NCI-H2196 (cell line): ENCODE measurements at regions not wholly inside any gene's neighbourhood (a gene's known extent, or its start where the extent isn't known, plus 50 kb on each side); places are given as distances from the start of the nearest gene placed in this dataset.

ENCODE experiments used
- DNase-seq: peaks from one replicate; lab custom pipeline; 2025; ENCODE audit not compliant: unreplicated experiment; lab: John Stamatoyannopoulos, UW

- no peak for DNase-seq
Observed at GRCh38 chr5:173741087-173741486, 124.6 kb upstream of the BOD1 start.

DNA sequence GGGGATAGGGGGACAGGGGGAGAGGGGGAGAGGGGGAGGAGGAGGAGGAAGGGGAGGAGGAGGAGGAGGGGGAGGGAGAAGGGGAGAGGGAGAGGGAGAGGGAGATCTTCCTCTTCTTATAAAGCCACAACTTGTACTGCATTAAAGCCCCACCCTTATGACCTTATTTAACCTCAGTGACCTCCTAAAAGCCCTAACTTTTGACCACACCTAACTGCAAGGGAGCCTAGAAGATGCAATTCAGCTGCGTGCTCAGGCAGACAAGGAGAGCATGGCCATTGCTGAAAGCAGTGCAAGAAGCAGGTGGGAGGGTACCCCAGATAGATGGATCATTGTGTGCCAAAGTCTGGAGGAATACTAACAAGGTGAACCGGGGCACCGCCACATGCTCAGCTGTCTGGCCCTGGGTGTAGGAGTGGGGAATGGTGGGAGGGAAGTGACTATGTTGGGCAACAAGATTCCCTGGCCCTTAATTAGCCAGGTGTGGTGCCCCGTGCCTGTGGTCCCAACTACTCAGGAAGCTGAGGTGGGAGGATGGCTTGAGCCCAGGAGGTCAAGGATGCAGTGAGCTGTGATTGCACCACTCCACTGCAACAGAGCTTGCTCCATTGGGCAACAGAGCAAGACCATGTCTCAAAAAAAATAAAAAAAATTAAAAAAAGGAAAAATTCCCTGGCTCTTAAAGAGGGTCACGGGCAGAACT, 125.4 kb upstream of the BOD1 start:
- DNase-seq: no peak

DNA sequence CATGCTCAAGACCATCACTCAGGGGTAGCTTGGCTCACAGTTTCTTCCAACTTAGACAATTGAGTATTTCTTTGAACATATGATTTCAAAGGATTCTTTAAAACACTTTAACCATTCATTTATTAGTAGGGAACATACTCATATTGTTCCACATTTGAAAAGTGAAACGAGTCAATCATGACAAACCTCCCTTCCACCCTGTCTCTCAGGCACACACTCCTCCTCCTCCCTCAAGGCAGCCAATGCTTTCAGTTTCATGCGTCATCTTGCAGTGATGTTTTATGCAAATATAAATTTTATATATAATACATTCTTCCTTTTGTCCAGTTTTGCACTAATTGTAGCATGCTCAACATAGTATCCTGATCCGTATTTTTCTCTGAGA, 126.0 kb upstream of the BOD1 start:
- DNase-seq: no peak

GRCh38 chr5:173743641-173744343, 127.3 kb upstream of the BOD1 start:
- no peak for DNase-seq

DNA sequence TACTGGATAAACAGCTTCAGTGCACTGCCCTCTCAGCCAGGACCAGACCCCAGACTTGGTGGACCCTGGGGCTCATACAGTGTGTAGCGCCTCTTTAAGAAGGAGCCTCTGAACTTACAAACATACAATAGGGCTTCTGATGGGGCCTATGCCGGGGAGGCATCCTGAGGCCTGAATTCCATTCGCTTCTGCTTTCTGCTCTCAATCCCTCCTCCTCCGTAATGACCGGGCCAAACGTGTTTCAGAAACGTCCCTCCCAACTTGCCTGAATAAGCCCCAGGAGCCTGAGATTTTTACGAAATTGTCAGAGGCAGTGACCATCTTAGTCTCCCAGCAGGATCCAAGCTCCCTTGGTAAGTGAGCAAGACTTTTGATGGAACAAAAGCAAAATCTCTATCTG, 128.1 kb upstream of the BOD1 start:
- no peak for DNase-seq

DNA sequence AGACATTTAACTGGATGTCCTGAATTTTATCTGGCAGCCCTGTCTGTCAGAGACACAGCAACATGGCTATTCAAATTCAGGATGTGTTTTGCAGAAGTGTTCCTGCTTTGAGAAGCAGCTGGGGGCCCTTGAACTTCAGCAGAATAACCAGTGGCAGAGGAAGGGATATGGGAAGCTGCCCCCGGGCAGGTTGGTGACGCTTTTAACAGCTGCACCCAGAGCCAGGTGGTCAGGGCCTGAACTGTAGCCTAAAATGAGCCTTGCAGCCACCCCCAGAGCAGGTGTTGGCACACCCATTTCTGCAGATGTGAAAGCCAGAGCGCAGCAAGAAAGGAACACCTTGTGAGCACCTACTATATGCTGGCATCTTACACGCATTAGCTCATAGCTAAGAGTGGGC, 128.7 kb upstream of the BOD1 start:
- peak; percentile 57 for DNase-seq

GRCh38 chr5:173745557-173745956, 129.1 kb upstream of the BOD1 start:
- DNase-seq: no peak

GRCh38 chr5:173746047-173746646, 129.7 kb upstream of the BOD1 start:
- no peak for DNase-seq

DNA sequence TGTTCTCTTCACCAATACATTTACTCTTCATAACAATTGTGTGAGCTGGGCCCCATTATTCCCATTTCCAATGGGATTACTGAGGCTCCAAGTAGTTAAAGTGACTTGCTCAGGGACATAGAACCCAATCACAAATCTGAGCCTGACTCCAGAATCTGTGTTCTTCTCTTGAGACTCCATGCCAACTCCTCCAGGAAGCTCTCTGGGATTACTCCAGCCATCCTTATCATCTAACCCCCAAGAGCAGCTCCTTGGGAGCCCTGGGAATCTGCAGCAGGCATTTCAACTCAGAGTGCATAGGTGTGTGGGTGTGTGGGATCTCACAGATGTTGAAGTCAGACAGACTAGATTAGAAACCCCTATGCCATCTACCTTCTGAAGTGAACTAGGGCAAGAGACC, 131.4 kb upstream of the BOD1 start:
- no peak for DNase-seq

GRCh38 chr5:173750538-173751265, 134.3 kb upstream of the BOD1 start:
- DNase-seq: no peak

GRCh38 chr5:173751266-173751600, 134.8 kb upstream of the BOD1 start:
- DNase-seq: no peak

DNA sequence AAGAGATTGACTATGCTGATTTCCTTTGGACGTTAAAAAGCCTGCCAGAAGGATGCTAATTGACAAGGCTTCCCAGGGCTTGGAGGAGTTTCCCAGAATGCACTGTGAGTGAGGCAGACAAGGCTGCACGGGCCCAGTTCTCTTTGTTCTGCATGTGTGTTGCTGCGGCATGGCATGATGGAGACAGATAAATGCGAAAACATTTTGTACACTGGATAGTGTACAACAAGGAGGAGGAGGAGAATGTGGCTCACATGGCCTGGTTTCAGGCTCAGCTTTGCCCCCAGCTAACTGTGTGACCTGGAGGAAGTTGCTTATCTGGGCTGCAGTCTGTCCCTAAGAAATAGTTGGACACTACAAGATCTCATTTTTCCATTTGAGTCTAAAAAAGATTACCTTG, 135.5 kb upstream of the CPEB4 start:
- no peak for DNase-seq

- DNase-seq: peak; percentile 81
Observed at GRCh38 chr5:173753307-173754168, 134.6 kb upstream of the CPEB4 start.

GRCh38 chr5:173755319-173755718, 132.8 kb upstream of the CPEB4 start:
- DNase-seq: no peak

GRCh38 chr5:173757403-173758209, 130.5 kb upstream of the CPEB4 start:
- DNase-seq: no peak

- no peak for DNase-seq
Observed at GRCh38 chr5:173758676-173759075, 129.5 kb upstream of the CPEB4 start.

DNA sequence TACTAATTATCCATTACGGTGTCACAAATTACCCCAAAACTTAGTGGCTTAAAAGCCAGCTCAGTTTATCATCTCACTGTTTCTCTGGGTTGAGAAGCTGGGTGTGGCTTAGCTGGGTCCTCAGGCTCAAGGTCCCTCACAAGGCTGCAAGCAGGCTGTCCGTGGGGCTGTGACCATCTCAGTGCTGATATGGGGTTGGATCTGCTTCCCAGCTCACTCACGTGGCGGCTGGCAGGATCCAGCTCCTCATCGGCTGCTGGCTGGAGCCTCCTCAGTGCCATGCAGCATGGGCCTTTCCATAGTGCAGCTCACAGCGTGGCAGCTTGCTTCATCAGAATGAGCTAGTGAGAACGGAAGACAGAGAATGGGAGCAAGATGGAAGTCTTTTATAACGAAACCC, 128.5 kb upstream of the CPEB4 start:
- DNase-seq: no peak

- no peak for DNase-seq
Observed at GRCh38 chr5:173760461-173761177, 127.5 kb upstream of the CPEB4 start.

- no peak for DNase-seq
Observed at GRCh38 chr5:173761178-173761513, 127.0 kb upstream of the CPEB4 start.

DNA sequence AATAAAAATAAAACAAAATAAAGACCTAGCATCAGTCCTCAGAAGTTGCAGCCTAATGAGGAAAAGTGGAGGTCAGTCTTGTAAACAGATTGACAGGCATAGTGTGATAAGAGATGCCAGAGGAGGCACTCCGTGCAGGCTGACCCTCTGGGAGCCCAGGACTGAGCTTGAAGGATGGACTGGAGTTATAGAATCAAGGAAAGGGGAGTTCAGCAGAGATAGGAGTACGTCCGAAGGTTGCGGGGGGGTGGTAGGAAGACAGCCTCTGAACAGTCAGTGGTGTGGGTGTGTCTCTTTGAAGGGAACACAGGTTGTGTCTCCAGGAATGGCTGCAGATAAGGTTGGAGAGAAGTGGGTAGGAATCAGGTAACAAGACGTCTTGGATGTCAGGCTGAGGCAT, 126.1 kb upstream of the CPEB4 start:
- DNase-seq: no peak
